ENCODE measurements at regions not wholly inside any gene's neighbourhood (a gene's known extent, or its start where the extent isn't known, plus 50 kb on each side); places are given as distances from the start of the nearest gene placed in this dataset.
A peak's percentile ranks its signal among the peaks of the same experiment; 100 is the strongest.

DNA sequence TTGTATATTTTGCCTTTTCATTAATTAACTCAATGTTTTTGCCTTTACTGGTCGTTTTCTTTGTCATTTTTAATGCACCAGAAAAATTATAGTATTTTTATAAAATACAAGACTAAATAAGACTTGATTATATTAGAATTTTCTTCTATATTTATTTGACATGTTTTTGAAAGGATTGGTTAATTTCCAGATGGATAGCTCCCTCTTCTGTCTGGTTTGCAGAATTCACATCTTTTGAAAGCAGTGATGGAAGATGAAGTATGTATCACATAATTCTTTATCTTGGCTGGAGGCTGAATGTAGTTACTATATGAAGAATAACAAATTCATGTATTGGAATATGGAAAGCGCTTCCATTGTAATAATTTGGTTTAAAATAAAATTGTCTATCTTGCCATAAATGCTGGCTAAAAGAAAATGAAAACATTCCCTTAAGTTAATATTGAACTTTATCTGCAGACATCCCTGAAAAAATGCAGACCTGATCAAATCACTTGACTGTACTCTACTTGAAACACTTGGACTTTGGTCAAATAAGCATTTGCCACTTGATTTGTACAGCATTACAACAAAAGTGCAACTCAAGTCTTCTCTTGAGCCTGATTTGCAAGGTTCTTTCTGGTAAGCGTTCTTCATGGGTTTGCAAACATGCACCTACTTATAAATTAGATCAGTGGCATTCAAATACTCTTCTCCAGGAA is 86.3 kb upstream of the EFEMP1 start:
- Histone ChIP-seq H3K27me3 (ENCODE audit: control insufficient read depth, insufficient read depth, low read length) (no peaks in the 10 kb centered on the region), H2BK20ac (ENCODE audit: low read depth, low read length) (no peak overlapping the region), H3K4ac (ENCODE audit: low read depth, low read length) (no peak overlapping the region), H2AK5ac (ENCODE audit: low read depth, low read length) (no peak overlapping the region), H4K91ac (ENCODE audit: insufficient read depth, low read depth, low read length) (no peak overlapping the region), H3K23ac (ENCODE audit: low read depth, low read length) (no peak overlapping the region), H4K5ac (ENCODE audit: low read depth, low read length) (no peak overlapping the region), H3K4me1 (ENCODE audit: control insufficient read depth, insufficient read depth, low read length) (peaks cover 3% of the 10 kb centered on the region), H3K27ac (ENCODE audit: insufficient read depth, low read length) (no peak overlapping the region), H4K20me1 (ENCODE audit: insufficient read depth, low read length) (no peaks in the 10 kb centered on the region), H2AFZ (replicated peaks; ENCODE audit: low read length, poor library complexity) (no peak overlapping the region), H3K14ac (replicated peaks; ENCODE audit: low read depth, low read length) (no peak overlapping the region), H3K4me3 (ENCODE audit: insufficient read depth, low read depth, low read length) (no peak overlapping the region), H3K9me3 (ENCODE audit: control insufficient read depth, insufficient read depth, low read length) (no peaks in the 10 kb centered on the region), H3K79me1 (ENCODE audit: low read depth in 1 of 2, low read length in 2 of 2) (no peaks in the 10 kb centered on the region), H3K56ac (ENCODE audit: extremely low read depth, insufficient read depth, low read length) (no peak overlapping the region), H3K9me1 (ENCODE audit: insufficient read depth, low read length) (no peaks in the 10 kb centered on the region; the same call in 1 of the 2 replicates), H3K36me3 (ENCODE audit: control insufficient read depth, insufficient read depth, low read length) (no peaks in the 10 kb centered on the region), H2BK5ac (ENCODE audit: low read depth, low read length, poor library complexity, severe bottlenecking) (peak overlapping the region; percentile 56), H2AK9ac (replicated peaks; ENCODE audit: low read depth, low read length, poor library complexity) (no peak overlapping the region), H3K4me2 (ENCODE audit: low read depth, low read length) (no peak overlapping the region; the same call in 1 of the 2 replicates), H2BK15ac (ENCODE audit: low read depth, low read length) (no peak overlapping the region), H4K8ac (ENCODE audit: low read depth in 2 of 2, low read length in 2 of 2) (no peak overlapping the region), H3K18ac (ENCODE audit: low read depth, low read length) (no peak overlapping the region), H3K9ac (ENCODE audit: low read depth, low read length) (no peak overlapping the region), H2BK120ac (ENCODE audit: low read depth, low read length) (no peak overlapping the region)
- peak; percentile 70 for DNase-seq
- WGBS, 2 experiments (ENCODE audit: extremely low coverage in 2 of 2, insufficient read length in 1 of 2), result no CpG with 5 or more reads among the region's 3 CpGs
- POLR2A ChIA-PET (ENCODE audit: unreplicated experiment), result interaction anchor here (0.9 kb wide), 1 partner anchor 9 kb away, joined by 8 read pairs; no protein-coding TSS in a partner anchor
- CTCF ChIA-PET, result interaction anchor here (0.5 to 2.6 kb wide), 8 partner anchors 10 to 475 kb away, joined by 3 to 8 read pairs (median 3); no protein-coding TSS in a partner anchor
- dilution Hi-C loops (cut with HindIII; ENCODE audit: low sequenced_read_pairs, unreplicated experiment) (loop anchor here (25.0 kb wide), 1 partner anchor 298 kb away; no protein-coding TSS in a partner anchor), in situ Hi-C loops (cut with MboI; ENCODE audit: low sequenced_read_pairs) (loop anchor here (10.0 kb wide), 1 partner anchor 245 kb away; no protein-coding TSS in a partner anchor), intact Hi-C loops (cut with micrococcal nuclease) (loop anchor here (1.0 to 5.0 kb wide), 5 partner anchors 49 to 292 kb away; partner anchors contain the start of gene EFEMP1)
- BruUV-seq (replicated peaks), result no TSS peak
- ATAC-seq (ENCODE audit: low read depth), result no peak
- TF ChIP-seq ELK1 (IDR thresholded peaks at IDR 0.05; ENCODE audit: borderline replicate concordance, low read depth, low read length) (no peak), MXI1 (IDR thresholded peaks at IDR 0.05; ENCODE audit: borderline replicate concordance, low read depth, low read length) (no peak), RFX5 (IDR thresholded peaks at IDR 0.05; ENCODE audit: low read depth, low read length) (no peak), CHD1 (IDR thresholded peaks at IDR 0.05; ENCODE audit: low read depth, low read length) (no peak), MAFK (IDR thresholded peaks at IDR 0.05; ENCODE audit: low read depth, low read length) (no peak), POLR2A (IDR thresholded peaks at IDR 0.05; ENCODE audit: low read depth, low read length) (no peak), FOS (IDR thresholded peaks at IDR 0.05; ENCODE audit: low read depth, low read length) (no peak), NFE2L2 (IDR thresholded peaks at IDR 0.05; ENCODE audit: low read depth, low read length) (no peak), CEBPB (IDR thresholded peaks at IDR 0.05; ENCODE audit: low read depth, low read length) (no peak), RCOR1 (IDR thresholded peaks at IDR 0.05; ENCODE audit: insufficient replicate concordance, low read length) (no peak), MAZ (IDR thresholded peaks at IDR 0.05; ENCODE audit: borderline replicate concordance, low read depth, low read length) (no peak), RAD21 (IDR thresholded peaks at IDR 0.05; ENCODE audit: low read length) (peak; percentile 85), BHLHE40 (IDR thresholded peaks at IDR 0.05; ENCODE audit: low read depth, low read length) (no peak)
- TF ChIP-seq, protein P1, sequence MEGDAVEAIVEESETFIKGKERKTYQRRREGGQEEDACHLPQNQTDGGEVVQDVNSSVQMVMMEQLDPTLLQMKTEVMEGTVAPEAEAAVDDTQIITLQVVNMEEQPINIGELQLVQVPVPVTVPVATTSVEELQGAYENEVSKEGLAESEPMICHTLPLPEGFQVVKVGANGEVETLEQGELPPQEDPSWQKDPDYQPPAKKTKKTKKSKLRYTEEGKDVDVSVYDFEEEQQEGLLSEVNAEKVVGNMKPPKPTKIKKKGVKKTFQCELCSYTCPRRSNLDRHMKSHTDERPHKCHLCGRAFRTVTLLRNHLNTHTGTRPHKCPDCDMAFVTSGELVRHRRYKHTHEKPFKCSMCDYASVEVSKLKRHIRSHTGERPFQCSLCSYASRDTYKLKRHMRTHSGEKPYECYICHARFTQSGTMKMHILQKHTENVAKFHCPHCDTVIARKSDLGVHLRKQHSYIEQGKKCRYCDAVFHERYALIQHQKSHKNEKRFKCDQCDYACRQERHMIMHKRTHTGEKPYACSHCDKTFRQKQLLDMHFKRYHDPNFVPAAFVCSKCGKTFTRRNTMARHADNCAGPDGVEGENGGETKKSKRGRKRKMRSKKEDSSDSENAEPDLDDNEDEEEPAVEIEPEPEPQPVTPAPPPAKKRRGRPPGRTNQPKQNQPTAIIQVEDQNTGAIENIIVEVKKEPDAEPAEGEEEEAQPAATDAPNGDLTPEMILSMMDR (conservative IDR thresholded peaks at IDR 0.05; ENCODE audit: low read depth, low read length), result peak; percentile 84
- TF ChIP-seq, protein P2, sequence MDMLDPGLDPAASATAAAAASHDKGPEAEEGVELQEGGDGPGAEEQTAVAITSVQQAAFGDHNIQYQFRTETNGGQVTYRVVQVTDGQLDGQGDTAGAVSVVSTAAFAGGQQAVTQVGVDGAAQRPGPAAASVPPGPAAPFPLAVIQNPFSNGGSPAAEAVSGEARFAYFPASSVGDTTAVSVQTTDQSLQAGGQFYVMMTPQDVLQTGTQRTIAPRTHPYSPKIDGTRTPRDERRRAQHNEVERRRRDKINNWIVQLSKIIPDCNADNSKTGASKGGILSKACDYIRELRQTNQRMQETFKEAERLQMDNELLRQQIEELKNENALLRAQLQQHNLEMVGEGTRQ (IDR thresholded peaks at IDR 0.05; ENCODE audit: low read depth, low read length), result no peak

All from IMR-90 (cell line).